A673 (cell line): ENCODE measurements at regions not wholly inside any gene's neighbourhood (a gene's known extent, or its start where the extent isn't known, plus 50 kb on each side); places are given as distances from the start of the nearest gene placed in this dataset.

Experiments used
- BruUV-seq: library from RNA; stranded (reverse); fragments of 400-500 nt; replicated peaks from 2 replicates; lab custom pipeline; 2021; lab: Mats Ljungman, UMichigan
- CTCF ChIA-PET: fragments of 300-600 bp; sonication (Branson Sonifier 250); formaldehyde crosslinking; loops from one replicate; lab custom pipeline; 2022; ENCODE audit warnings: antibody characterized with exemption; lab: Charles Lee
- POLR2A ChIA-PET: fragments of 300-600 bp; sonication (Branson Sonifier 250); formaldehyde crosslinking; loops from one replicate; lab custom pipeline; 2022; ENCODE audit warnings: antibody characterized with exemption; ENCODE audit not compliant: low non-redundant PET; lab: Charles Lee
- DNase-seq: peaks from one replicate; pipeline ENCODE4 v3.0.0-alpha.2; 2015; ENCODE audit warnings: low spot score
- H3K27ac ChIP-seq: fragments of 200-600 bp; sonication (generic); 2 replicates; pipeline ENCODE4 v1.5.1; 2016; ENCODE audit warnings: mixed run types, low read depth, mild to moderate bottlenecking, mixed read lengths, antibody characterized with exemption, low read length; ENCODE audit not compliant: poor library complexity, severe bottlenecking
- H3K27me3 ChIP-seq: fragments of 200-600 bp; sonication (generic); replicated peaks from 2 replicates; pipeline ENCODE4 v1.6.1; 2017; ENCODE audit warnings: mixed run types, low read depth, mild to moderate bottlenecking, mixed read lengths, antibody characterized with exemption, low read length; ENCODE audit not compliant: insufficient read depth, poor library complexity
- H3K36me3 ChIP-seq: fragments of 200-600 bp; sonication (generic); 2 replicates; pipeline ENCODE4 v1.6.1; 2016; ENCODE audit warnings: mixed run types, mild to moderate bottlenecking, mixed read lengths, antibody characterized with exemption, low read length; ENCODE audit not compliant: insufficient read depth, poor library complexity, severe bottlenecking
- H3K4me1 ChIP-seq: fragments of 200-600 bp; sonication (generic); 2 replicates; pipeline ENCODE4 v1.6.1; 2017; ENCODE audit warnings: mixed run types, mild to moderate bottlenecking, mixed read lengths, antibody characterized with exemption, low read length; ENCODE audit not compliant: insufficient read depth, poor library complexity, severe bottlenecking
- H3K4me3 ChIP-seq: fragments of 200-600 bp; sonication (generic); 2 replicates; pipeline ENCODE4 v1.5.1; 2016; ENCODE audit warnings: low read depth, mixed run types, mild to moderate bottlenecking, mixed read lengths, low read length; ENCODE audit not compliant: poor library complexity, severe bottlenecking
- H3K9me3 ChIP-seq: fragments of 200-600 bp; sonication (generic); 2 replicates; pipeline ENCODE4 v1.6.1; 2016; ENCODE audit warnings: mixed run types, low read depth, mild to moderate bottlenecking, mixed read lengths, antibody characterized with exemption, low read length; ENCODE audit not compliant: poor library complexity, severe bottlenecking
- EZH2 ChIP-seq: fragments of 200-600 bp; sonication (generic); IDR thresholded peaks from 2 replicates; pipeline ENCODE4 v1.6.1; 2017; ENCODE audit warnings: borderline replicate concordance, low read depth, mild to moderate bottlenecking, mixed read lengths, antibody characterized with exemption, low read length; ENCODE audit not compliant: poor library complexity, severe bottlenecking
- intact Hi-C: fragments of 100-400 bp; cut with micrococcal nuclease; formaldehyde crosslinking; loops from one replicate; pipeline ENCODE4 v1.10.0; 2022; ENCODE audit not compliant: unreplicated experiment
- TF ChIP-seq, protein P1 (sequence below): fragments of 300-800, 200-600 bp; sonication (generic); conservative IDR thresholded peaks from 2 replicates; pipeline ENCODE4 v1.5.1; 2017; ENCODE audit warnings: low read depth, mild to moderate bottlenecking, antibody characterized with exemption, low read length, moderate library complexity, mixed read lengths

DNA sequence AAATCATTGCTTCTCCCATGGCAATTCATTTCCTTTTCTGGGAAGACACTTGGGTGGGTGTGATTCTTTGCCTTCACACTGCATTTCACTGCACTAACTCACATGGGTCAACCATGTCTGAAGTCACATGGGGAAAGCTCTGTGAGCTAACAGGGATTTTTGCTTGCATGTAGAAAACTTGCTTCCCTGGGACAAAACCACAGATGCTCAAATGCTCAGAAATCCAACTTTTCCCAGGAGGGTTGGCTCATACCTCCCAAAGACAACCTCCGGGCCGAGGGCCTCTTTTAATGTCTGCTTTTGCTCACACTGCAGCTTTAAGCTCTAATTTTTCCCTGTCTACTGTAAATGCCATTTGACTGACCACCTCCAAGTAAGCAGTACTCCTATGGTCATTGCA, 1695.2 kb downstream of the STIM2 start:
- H3K36me3 ChIP-seq = no peaks in the 10 kb centered on the region
- H3K4me3 ChIP-seq = no peak overlapping the region
- no peak overlapping the region for H3K27ac ChIP-seq
- H3K4me1 ChIP-seq = no peaks in the 10 kb centered on the region
- no peak for TF ChIP-seq EZH2
- TF ChIP-seq, protein P1, sequence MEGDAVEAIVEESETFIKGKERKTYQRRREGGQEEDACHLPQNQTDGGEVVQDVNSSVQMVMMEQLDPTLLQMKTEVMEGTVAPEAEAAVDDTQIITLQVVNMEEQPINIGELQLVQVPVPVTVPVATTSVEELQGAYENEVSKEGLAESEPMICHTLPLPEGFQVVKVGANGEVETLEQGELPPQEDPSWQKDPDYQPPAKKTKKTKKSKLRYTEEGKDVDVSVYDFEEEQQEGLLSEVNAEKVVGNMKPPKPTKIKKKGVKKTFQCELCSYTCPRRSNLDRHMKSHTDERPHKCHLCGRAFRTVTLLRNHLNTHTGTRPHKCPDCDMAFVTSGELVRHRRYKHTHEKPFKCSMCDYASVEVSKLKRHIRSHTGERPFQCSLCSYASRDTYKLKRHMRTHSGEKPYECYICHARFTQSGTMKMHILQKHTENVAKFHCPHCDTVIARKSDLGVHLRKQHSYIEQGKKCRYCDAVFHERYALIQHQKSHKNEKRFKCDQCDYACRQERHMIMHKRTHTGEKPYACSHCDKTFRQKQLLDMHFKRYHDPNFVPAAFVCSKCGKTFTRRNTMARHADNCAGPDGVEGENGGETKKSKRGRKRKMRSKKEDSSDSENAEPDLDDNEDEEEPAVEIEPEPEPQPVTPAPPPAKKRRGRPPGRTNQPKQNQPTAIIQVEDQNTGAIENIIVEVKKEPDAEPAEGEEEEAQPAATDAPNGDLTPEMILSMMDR = no peak
- POLR2A ChIA-PET = no interaction called here
- no TSS peak for BruUV-seq
- H3K27me3 ChIP-seq = no peaks in the 10 kb centered on the region
- intact Hi-C loops = no loop called here
- CTCF ChIA-PET = no interaction called here
- no peak for DNase-seq
- H3K9me3 ChIP-seq = no peaks in the 10 kb centered on the region

DNA sequence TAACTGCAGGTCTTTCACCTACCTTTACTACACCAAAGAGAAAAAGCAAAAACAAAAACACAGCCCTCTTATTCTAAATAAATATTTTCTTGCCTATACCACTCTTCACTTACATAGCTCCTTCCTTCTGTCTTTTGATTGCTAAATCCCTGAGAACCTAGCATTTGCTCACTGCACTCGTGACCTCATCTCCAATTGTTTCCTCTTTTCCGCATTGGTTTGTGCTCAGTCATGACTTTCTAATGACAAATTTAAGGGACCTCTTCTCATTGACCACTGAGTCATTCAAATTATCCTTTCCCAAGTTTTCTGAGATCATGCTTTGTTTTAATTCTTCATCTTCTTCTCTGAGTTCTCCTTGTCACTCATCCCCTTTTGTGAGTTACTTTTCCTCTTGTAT, 1697.1 kb downstream of the STIM2 start:
- no peaks in the 10 kb centered on the region for H3K4me1 ChIP-seq
- H3K36me3 ChIP-seq = no peaks in the 10 kb centered on the region
- DNase-seq = no peak
- H3K9me3 ChIP-seq = no peaks in the 10 kb centered on the region
- ChIA-PET CTCF (no interaction called here), POLR2A (no interaction called here)
- H3K27me3 ChIP-seq = no peaks in the 10 kb centered on the region
- no peak overlapping the region for H3K4me3 ChIP-seq
- H3K27ac ChIP-seq = no peak overlapping the region
- no TSS peak for BruUV-seq
- intact Hi-C loops = no loop called here
- no peak for TF ChIP-seq EZH2
- TF ChIP-seq, protein P1 = no peak

DNA sequence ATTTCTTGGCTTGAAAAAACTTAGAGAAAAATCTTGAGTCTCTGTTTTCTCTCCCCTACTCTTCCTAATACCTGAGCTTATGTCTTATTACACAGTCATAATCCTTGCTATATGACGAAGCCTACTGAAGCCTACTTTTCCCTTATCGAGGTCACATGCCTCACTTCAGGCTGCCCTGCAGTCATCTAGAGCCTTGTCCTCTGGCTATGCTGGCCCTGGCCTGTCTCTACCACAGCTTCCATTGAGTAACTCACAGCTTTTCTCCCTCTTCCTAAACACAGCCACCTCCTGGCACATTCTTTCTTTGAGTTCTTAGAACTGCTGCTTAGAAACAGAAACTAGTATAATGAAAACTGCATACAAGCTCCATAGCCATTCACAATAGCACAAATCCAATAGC, 1698.3 kb downstream of the STIM2 start:
- H3K4me3 ChIP-seq = no peak overlapping the region
- H3K27ac ChIP-seq = no peak overlapping the region
- H3K4me1 ChIP-seq = no peaks in the 10 kb centered on the region
- no TSS peak for BruUV-seq
- H3K36me3 ChIP-seq = no peaks in the 10 kb centered on the region
- intact Hi-C loops = no loop called here
- no peaks in the 10 kb centered on the region for H3K27me3 ChIP-seq
- POLR2A ChIA-PET = no interaction called here
- H3K9me3 ChIP-seq = no peaks in the 10 kb centered on the region
- CTCF ChIA-PET = no interaction called here
- TF ChIP-seq, protein P1 = no peak
- no peak for TF ChIP-seq EZH2
- DNase-seq = no peak
